DOHH2 (cell line): ENCODE measurements at regions not wholly inside any gene's neighbourhood (a gene's known extent, or its start where the extent isn't known, plus 50 kb on each side); places are given as distances from the start of the nearest gene placed in this dataset.
"Not testable (repeated sequence)": the region's sequence is repeated elsewhere in the genome, so short reads cannot be mapped to it uniquely, and the experiment has no call there.

Experiments
- H3F3A ChIP-seq: fragments of 200-600 bp; sonication (generic), shearing (Covaris generic); 2 replicates; pipeline ENCODE4 v1.6.0; 2016; ENCODE audit warnings: antibody characterized with exemption, mild to moderate bottlenecking; ENCODE audit not compliant: control insufficient read depth, insufficient read depth
- H3K27ac ChIP-seq: fragments of 200-600 bp; sonication (generic); 2 replicates; pipeline ENCODE4 v1.5.1; 2014; ENCODE audit warnings: low read depth, mild to moderate bottlenecking, low read length, moderate library complexity
- H3K27me3 ChIP-seq: fragments of 200-600 bp; sonication (generic); 2 replicates; pipeline ENCODE4 v1.6.1; 2014; ENCODE audit warnings: mild to moderate bottlenecking, low read length, mixed read lengths; ENCODE audit not compliant: control insufficient read depth
- H3K36me3 ChIP-seq: fragments of 200-600 bp; sonication (generic); 2 replicates; pipeline ENCODE4 v1.6.1; 2014; ENCODE audit warnings: mild to moderate bottlenecking, low read length, moderate library complexity, mixed read lengths; ENCODE audit not compliant: control insufficient read depth
- H3K4me1 ChIP-seq: fragments of 200-600 bp; sonication (generic); 2 replicates; pipeline ENCODE4 v1.6.1; 2014; ENCODE audit warnings: mild to moderate bottlenecking, low read length, mixed read lengths; ENCODE audit not compliant: control insufficient read depth
- H3K4me2 ChIP-seq: fragments of 200-600 bp; sonication (generic); 2 replicates; pipeline ENCODE4 v1.6.0; 2014; ENCODE audit warnings: mild to moderate bottlenecking, low read length, moderate library complexity
- H3K4me3 ChIP-seq: fragments of 200-600 bp; sonication (generic); 2 replicates; pipeline ENCODE4 v1.5.1; 2014; ENCODE audit warnings: mild to moderate bottlenecking, low read length, mixed read lengths
- H3K79me2 ChIP-seq: fragments of 200-600 bp; sonication (generic); 2 replicates; pipeline ENCODE4 v1.6.1; 2014; ENCODE audit warnings: mild to moderate bottlenecking, low read length, mixed read lengths; ENCODE audit not compliant: control insufficient read depth
- H3K9me2 ChIP-seq: fragments of 200-600 bp; sonication (generic); replicated peaks from 2 replicates; pipeline ENCODE4 v1.6.1; 2014; ENCODE audit warnings: mild to moderate bottlenecking, low read length, mixed read lengths; ENCODE audit not compliant: control insufficient read depth
- H3K9me3 ChIP-seq: fragments of 200-600 bp; sonication (generic); 2 replicates; pipeline ENCODE4 v1.6.1; 2014; ENCODE audit warnings: antibody characterized with exemption, low read length, mixed read lengths; ENCODE audit not compliant: control insufficient read depth, insufficient read depth
- H4K20me1 ChIP-seq: fragments of 200-600 bp; sonication (generic); 2 replicates; pipeline ENCODE4 v1.6.0; 2014; ENCODE audit warnings: low read depth, mild to moderate bottlenecking, antibody characterized with exemption, low read length, moderate library complexity; ENCODE audit not compliant: control insufficient read depth, insufficient read depth
- EZH2phosphoT487 ChIP-seq: fragments of 200-600 bp; sonication (generic); IDR thresholded peaks from 2 replicates; pipeline ENCODE4 v1.6.1; 2017; ENCODE audit warnings: borderline replicate concordance, mild to moderate bottlenecking, antibody characterized with exemption, low read length, moderate library complexity, mixed read lengths
- TF ChIP-seq, protein P1 (sequence below): fragments of 200-600 bp; sonication (generic); IDR thresholded peaks from one replicate; pipeline ENCODE4 v1.5.1; 2014; ENCODE audit warnings: antibody characterized with exemption, mild to moderate bottlenecking, low read depth, low read length; ENCODE audit not compliant: poor library complexity, severe bottlenecking

DNA sequence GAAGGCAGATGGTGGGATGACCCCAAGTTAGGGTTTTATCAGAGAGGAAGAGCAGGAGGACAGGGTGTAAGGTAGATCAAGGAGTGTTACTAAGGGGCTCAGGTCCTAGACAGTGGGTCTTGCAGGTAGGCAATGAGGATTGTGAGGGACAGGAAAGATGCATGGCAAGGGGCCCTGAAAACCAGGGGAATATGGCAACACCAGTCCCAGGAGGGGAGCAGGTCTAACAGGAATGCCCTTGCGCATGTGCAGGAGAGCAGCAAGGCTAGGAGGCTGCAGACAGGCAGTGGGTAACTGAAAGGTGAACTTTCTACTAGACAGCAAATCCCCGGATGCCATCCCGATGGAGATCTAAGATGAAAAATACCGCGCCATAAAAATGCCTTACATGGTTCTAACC, 211.3 kb downstream of the ALG10 start:
- H3K4me2 ChIP-seq = no peak overlapping the region
- no peaks in the 10 kb centered on the region for H3K36me3 ChIP-seq
- no peaks in the 10 kb centered on the region for H3K9me2 ChIP-seq
- H4K20me1 ChIP-seq = no peaks in the 10 kb centered on the region
- no peaks in the 10 kb centered on the region for H3K9me3 ChIP-seq
- no peak overlapping the region for H3K27ac ChIP-seq
- no peaks in the 10 kb centered on the region for H3K4me1 ChIP-seq
- H3K79me2 ChIP-seq = no peaks in the 10 kb centered on the region
- TF ChIP-seq, protein P1, sequence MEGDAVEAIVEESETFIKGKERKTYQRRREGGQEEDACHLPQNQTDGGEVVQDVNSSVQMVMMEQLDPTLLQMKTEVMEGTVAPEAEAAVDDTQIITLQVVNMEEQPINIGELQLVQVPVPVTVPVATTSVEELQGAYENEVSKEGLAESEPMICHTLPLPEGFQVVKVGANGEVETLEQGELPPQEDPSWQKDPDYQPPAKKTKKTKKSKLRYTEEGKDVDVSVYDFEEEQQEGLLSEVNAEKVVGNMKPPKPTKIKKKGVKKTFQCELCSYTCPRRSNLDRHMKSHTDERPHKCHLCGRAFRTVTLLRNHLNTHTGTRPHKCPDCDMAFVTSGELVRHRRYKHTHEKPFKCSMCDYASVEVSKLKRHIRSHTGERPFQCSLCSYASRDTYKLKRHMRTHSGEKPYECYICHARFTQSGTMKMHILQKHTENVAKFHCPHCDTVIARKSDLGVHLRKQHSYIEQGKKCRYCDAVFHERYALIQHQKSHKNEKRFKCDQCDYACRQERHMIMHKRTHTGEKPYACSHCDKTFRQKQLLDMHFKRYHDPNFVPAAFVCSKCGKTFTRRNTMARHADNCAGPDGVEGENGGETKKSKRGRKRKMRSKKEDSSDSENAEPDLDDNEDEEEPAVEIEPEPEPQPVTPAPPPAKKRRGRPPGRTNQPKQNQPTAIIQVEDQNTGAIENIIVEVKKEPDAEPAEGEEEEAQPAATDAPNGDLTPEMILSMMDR = no peak
- H3F3A ChIP-seq = no peaks in the 10 kb centered on the region
- no peak overlapping the region for H3K4me3 ChIP-seq
- H3K27me3 ChIP-seq = no peaks in the 10 kb centered on the region

DNA sequence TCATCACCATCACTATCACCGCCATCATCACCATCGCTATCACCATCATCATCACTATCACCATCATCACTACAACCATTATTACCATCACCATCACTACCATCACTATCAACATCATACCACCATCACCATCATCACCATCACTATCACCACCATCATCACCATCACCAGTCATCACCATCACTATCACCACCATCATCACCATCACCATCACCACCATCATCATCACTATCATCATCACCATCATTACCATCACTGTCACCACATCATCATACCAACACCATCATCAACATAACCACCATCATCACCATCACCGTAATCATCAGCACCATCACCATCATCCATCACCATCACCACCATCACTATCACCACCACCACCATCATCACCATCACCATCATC, 213.8 kb downstream of the ALG10 start:
- no peaks in the 10 kb centered on the region for H4K20me1 ChIP-seq
- no peaks in the 10 kb centered on the region for H3K9me2 ChIP-seq
- H3K4me1 ChIP-seq = no peaks in the 10 kb centered on the region
- no peaks in the 10 kb centered on the region for H3K79me2 ChIP-seq
- no peaks in the 10 kb centered on the region for H3K27me3 ChIP-seq
- H3F3A ChIP-seq = no peaks in the 10 kb centered on the region
- H3K27ac ChIP-seq = no peak overlapping the region
- no peaks in the 10 kb centered on the region for H3K36me3 ChIP-seq
- no peak overlapping the region for H3K4me3 ChIP-seq
- TF ChIP-seq EZH2phosphoT487 = no peak
- TF ChIP-seq, protein P1 = no peak
- H3K4me2 ChIP-seq = no peak overlapping the region
- H3K9me3 ChIP-seq = no peaks in the 10 kb centered on the region

DNA sequence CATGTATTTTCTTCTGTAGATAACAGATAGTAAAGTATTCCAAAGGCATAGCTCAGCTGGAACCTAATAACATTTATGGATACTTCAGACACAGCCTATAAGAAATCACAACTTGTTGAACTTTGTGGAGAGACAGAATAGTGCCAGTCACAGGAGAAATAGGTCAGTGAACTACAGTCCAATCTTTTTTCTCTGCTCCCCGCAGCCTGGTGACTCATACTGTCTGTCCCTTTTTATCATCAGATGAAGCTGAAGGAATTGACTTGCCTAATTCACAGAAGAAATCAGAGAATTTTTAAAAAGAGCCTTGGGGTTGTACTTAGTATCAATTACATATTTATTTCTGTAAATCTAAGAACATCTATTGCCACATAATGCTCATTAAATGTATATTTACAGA, 222.3 kb downstream of the ALG10 start:
- Histone ChIP-seq H3K4me1 (no peaks in the 10 kb centered on the region), H3K4me2 (no peak overlapping the region), H3K27me3 (no peaks in the 10 kb centered on the region), H3F3A (no peaks in the 10 kb centered on the region), H3K36me3 (no peaks in the 10 kb centered on the region), H3K27ac (no peak overlapping the region), H3K9me2 (no peaks in the 10 kb centered on the region), H4K20me1 (no peaks in the 10 kb centered on the region), H3K4me3 (no peak overlapping the region), H3K79me2 (no peaks in the 10 kb centered on the region), H3K9me3 (no peaks in the 10 kb centered on the region)
- TF ChIP-seq, protein P1 = no peak
- TF ChIP-seq EZH2phosphoT487 = no peak

DNA sequence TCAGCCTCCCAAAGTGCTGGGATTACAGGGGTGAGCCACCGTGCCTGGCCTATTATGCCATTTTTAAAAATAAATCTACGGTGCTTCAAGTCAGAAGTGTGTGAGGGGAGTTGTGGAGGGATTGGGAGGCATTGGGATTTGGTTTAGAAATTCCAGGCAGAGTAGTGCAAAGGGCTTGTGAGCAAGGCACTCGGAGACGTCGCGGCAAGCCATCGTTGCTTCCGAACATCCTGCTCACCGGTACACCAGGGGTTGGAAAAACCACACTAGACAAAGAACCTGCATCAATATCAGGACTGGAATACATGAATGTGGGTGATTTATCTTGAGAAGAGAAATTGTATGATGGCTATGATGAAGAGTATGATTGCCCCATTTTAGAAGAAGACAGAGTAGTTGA, 227.0 kb downstream of the ALG10 start:
- Histone ChIP-seq H3K4me1 (no peaks in the 10 kb centered on the region), H4K20me1 (no peaks in the 10 kb centered on the region), H3K36me3 (no peaks in the 10 kb centered on the region), H3K9me3 (no peaks in the 10 kb centered on the region), H3F3A (no peaks in the 10 kb centered on the region), H3K79me2 (no peaks in the 10 kb centered on the region), H3K27ac (no peak overlapping the region), H3K27me3 (no peaks in the 10 kb centered on the region), H3K4me2 (no peak overlapping the region), H3K9me2 (no peaks in the 10 kb centered on the region), H3K4me3 (no peak overlapping the region)
- no peak for TF ChIP-seq EZH2phosphoT487
- TF ChIP-seq, protein P1 = no peak

DNA sequence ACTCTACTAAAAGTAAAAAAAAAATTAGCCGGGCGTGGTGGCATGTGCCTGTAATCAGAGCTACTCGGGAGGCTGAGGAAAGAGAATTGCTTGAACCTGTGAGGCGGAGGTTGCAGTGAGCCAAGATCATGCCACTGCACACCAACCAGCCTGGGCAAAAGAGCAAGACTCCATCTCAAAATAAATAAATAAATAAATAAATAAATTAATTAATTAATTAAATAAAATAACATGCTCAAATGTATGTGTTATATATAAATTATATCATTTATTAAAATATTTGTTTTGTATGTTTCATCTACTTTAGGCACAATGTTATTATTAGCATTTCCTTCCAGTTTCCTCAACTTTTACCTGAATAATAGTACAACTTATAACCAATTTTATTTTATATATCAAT, 229.6 kb downstream of the ALG10 start:
- not testable (repeated sequence) for H3K9me2 ChIP-seq, H3K27ac ChIP-seq, H3F3A ChIP-seq, H3K27me3 ChIP-seq, H4K20me1 ChIP-seq, H3K4me3 ChIP-seq, H3K4me2 ChIP-seq, H3K4me1 ChIP-seq, H3K36me3 ChIP-seq, H3K79me2 ChIP-seq, H3K9me3 ChIP-seq
